Nephron progenitor cell (in vitro differentiated cells): ENCODE measurements at regions not wholly inside any gene's neighbourhood (a gene's known extent, or its start where the extent isn't known, plus 50 kb on each side); places are given as distances from the start of the nearest gene placed in this dataset.

Experiments used
- DNase-seq: peaks from one replicate; pipeline ENCODE4 v3.0.0; 2021
- H3K27ac Mint-ChIP-seq: 2 replicates; pipeline ENCODE4 v1.8.0; 2021; ENCODE audit warnings: mild to moderate bottlenecking, moderate library complexity, mixed read lengths
- H3K27me3 Mint-ChIP-seq: 2 replicates; pipeline ENCODE4 v1.8.0; 2021; ENCODE audit warnings: mild to moderate bottlenecking, low read depth, mixed read lengths; ENCODE audit not compliant: poor library complexity
- H3K36me3 Mint-ChIP-seq: 2 replicates; pipeline ENCODE4 v1.8.0; 2021; ENCODE audit warnings: low read depth, mixed read lengths
- H3K4me1 Mint-ChIP-seq: 2 replicates; pipeline ENCODE4 v1.8.0; 2021; ENCODE audit warnings: mixed read lengths
- H3K4me3 Mint-ChIP-seq: 2 replicates; pipeline ENCODE4 v1.8.0; 2021; ENCODE audit warnings: mild to moderate bottlenecking, moderate library complexity, mixed read lengths
- H3K9me3 Mint-ChIP-seq: 2 replicates; pipeline ENCODE4 v1.8.0; 2021; ENCODE audit warnings: mild to moderate bottlenecking, moderate library complexity, mixed read lengths
- TF ChIP-seq, protein P1 (sequence below): fragments of 200-600 bp; sonication (generic); IDR thresholded peaks from 2 replicates; pipeline ENCODE4 v1.5.0; 2021; ENCODE audit warnings: antibody characterized with exemption

DNA sequence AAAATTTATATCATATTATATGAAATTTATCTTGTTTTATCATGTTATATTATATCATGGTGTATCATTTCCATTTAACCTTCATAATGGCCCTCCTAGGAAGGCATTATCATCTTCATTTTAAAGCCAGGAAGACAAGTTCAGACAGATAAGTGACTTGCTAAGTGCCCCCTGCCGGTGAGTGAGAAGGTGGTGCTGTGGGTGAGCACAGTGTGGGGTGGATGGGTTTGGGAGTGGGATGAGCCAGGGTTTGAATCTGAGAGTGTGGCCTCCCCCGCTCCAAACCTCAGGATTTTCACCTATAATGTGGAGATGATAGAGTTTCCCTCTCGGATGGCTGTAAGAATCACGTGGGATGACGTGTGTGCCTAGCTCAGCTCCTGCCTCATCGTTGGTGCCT is 108.7 kb upstream of the IGSF21 start:
- Mint-ChIP-seq H3K36me3 (no peaks in the 10 kb centered on the region), H3K27me3 (peaks cover 52% of the 10 kb centered on the region), H3K9me3 (no peaks in the 10 kb centered on the region), H3K4me1 (peaks cover 6% of the 10 kb centered on the region), H3K4me3 (no peak overlapping the region), H3K27ac (peak overlapping the region; percentile 51)
- TF ChIP-seq, protein P1, sequence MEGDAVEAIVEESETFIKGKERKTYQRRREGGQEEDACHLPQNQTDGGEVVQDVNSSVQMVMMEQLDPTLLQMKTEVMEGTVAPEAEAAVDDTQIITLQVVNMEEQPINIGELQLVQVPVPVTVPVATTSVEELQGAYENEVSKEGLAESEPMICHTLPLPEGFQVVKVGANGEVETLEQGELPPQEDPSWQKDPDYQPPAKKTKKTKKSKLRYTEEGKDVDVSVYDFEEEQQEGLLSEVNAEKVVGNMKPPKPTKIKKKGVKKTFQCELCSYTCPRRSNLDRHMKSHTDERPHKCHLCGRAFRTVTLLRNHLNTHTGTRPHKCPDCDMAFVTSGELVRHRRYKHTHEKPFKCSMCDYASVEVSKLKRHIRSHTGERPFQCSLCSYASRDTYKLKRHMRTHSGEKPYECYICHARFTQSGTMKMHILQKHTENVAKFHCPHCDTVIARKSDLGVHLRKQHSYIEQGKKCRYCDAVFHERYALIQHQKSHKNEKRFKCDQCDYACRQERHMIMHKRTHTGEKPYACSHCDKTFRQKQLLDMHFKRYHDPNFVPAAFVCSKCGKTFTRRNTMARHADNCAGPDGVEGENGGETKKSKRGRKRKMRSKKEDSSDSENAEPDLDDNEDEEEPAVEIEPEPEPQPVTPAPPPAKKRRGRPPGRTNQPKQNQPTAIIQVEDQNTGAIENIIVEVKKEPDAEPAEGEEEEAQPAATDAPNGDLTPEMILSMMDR: peak; percentile 26
- no peak for DNase-seq

DNA sequence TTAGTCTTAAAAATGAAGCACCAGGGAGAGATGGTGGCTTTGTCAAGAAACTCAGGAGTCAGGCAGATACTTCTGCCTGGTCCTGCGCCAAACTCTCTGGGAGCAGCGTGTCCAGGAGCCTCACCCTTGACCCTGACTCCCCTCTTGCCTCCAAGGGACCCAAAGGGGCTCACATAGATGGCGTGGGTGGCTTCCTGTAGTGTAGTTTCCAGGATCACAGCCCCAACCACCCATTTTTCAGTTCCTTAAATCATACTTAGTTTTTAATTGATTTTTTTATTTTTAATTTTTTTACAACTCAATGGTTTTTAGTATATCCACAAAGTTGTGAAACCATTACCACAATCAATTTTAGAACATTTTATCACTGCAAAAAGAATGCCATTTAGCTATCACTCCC is 107.7 kb upstream of the IGSF21 start:
- Mint-ChIP-seq H3K9me3 (no peaks in the 10 kb centered on the region), H3K27me3 (peaks cover 54% of the 10 kb centered on the region), H3K4me1 (peaks cover 6% of the 10 kb centered on the region), H3K36me3 (no peaks in the 10 kb centered on the region), H3K4me3 (no peak overlapping the region), H3K27ac (no peak overlapping the region)
- no peak for DNase-seq
- TF ChIP-seq, protein P1: no peak

DNA sequence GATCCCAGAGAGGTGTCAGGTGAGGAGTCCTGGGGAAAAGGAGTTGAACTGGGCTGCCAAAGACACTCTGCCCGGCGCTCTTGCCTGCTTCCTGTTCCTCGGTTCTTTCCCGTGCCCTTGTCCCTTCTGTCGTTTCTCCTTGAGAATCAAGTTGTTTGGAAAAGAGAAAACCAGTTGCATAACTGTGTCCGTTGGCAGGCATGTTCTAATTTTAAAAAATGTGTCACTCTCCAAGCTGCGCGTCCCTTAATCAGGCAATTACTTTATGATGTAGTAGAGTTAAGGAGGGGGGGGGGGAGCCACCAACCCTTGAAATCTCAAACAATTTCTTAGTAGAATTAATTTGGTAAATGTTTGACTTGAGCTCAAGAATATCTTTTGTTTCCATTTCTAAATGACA is 105.9 kb upstream of the IGSF21 start:
- TF ChIP-seq, protein P1: no peak
- peaks cover 54% of the 10 kb centered on the region for H3K27me3 Mint-ChIP-seq
- peaks cover 6% of the 10 kb centered on the region for H3K4me1 Mint-ChIP-seq
- H3K4me3 Mint-ChIP-seq: no peak overlapping the region
- H3K27ac Mint-ChIP-seq: no peak overlapping the region
- no peaks in the 10 kb centered on the region for H3K36me3 Mint-ChIP-seq
- DNase-seq: no peak
- H3K9me3 Mint-ChIP-seq: no peaks in the 10 kb centered on the region

DNA sequence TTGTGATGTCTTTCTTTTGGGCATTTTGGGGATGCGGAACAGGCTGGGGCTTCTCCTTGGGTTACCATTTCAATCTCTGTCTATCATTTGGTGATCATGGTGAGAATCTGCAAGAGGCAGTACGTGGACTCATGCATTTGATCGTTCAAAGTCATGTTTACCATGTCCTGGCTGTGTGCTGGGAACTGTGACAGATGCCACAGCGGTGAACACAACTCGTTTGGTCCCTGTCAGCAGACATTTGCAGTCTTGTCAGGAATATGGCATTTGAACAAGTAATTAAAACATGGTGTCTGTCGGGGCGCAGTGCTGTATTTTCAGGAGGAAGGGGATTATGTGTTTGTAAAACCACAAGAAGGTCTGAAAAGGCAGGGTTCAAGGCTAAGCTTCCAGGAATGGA is 103.3 kb upstream of the IGSF21 start:
- H3K27ac Mint-ChIP-seq: no peak overlapping the region
- no peaks in the 10 kb centered on the region for H3K36me3 Mint-ChIP-seq
- no peak for DNase-seq
- no peaks in the 10 kb centered on the region for H3K9me3 Mint-ChIP-seq
- peaks cover 6% of the 10 kb centered on the region for H3K4me1 Mint-ChIP-seq
- H3K27me3 Mint-ChIP-seq: peaks cover 74% of the 10 kb centered on the region
- TF ChIP-seq, protein P1: no peak
- H3K4me3 Mint-ChIP-seq: no peak overlapping the region

DNA sequence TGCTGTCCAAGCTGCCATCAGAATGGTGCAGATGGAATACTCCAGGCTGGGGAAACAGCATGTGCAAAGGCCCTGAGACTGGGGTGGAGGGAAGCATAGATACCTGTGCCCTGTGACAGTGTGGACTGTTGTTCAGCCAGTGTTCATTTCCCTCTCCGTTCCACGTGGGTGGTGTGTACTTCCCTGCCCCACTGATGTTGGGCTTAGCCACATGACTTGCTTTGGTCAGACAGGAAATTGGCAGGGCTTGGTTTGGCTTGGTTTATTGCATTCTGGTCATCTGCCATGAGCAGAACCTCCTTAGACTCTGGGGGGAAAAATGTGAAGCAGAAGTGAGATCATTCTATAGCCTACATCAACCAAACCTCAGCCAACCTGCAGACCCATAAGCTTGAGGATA is 102.4 kb upstream of the IGSF21 start:
- Mint-ChIP-seq H3K36me3 (no peaks in the 10 kb centered on the region), H3K27me3 (peaks cover 82% of the 10 kb centered on the region), H3K9me3 (no peaks in the 10 kb centered on the region), H3K4me1 (peaks cover 6% of the 10 kb centered on the region), H3K27ac (no peak overlapping the region), H3K4me3 (no peak overlapping the region)
- TF ChIP-seq, protein P1: no peak
- no peak for DNase-seq

DNA sequence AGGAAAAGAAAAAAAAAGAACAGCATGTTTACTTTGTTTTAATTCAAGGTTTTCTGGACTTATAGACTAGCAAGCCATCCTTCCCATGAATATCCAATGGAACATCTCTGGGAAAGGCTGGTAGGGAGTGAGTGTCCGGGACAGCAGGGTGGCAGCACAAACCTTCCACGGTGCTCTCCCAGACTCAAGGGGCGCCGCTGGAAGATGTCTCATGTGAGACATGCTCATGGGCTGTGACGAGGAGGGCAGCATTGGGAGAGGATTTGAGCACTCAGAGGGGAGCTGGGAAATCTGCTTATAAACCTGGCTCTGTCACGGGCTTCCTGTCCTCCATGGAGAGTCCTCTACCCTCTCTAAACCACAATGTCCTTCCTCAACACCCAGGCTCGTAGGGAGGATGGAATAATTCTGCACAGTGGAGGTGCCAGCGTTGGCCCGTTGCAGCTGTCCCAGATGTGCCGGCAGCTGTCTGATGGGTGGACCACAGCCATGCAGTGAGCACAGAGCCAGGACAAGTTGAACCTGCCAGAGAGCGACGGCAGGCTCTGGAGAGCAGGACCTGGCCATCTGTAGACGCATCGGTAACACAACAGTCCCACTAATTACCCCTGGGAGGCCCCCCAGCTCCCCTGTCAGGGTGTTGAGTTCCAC is 100.1 kb upstream of the IGSF21 start:
- no peak for DNase-seq
- Mint-ChIP-seq H3K4me1 (peaks cover 6% of the 10 kb centered on the region), H3K27ac (no peak overlapping the region), H3K27me3 (peaks cover 76% of the 10 kb centered on the region), H3K4me3 (no peak overlapping the region), H3K9me3 (no peaks in the 10 kb centered on the region), H3K36me3 (no peaks in the 10 kb centered on the region)
- TF ChIP-seq, protein P1: no peak
